ENCODE measurements at regions not wholly inside any gene's neighbourhood (a gene's known extent, or its start where the extent isn't known, plus 50 kb on each side); places are given as distances from the start of the nearest gene placed in this dataset.
"Not testable (repeated sequence)": the region's sequence is repeated elsewhere in the genome, so short reads cannot be mapped to it uniquely, and the experiment has no call there.

DNA sequence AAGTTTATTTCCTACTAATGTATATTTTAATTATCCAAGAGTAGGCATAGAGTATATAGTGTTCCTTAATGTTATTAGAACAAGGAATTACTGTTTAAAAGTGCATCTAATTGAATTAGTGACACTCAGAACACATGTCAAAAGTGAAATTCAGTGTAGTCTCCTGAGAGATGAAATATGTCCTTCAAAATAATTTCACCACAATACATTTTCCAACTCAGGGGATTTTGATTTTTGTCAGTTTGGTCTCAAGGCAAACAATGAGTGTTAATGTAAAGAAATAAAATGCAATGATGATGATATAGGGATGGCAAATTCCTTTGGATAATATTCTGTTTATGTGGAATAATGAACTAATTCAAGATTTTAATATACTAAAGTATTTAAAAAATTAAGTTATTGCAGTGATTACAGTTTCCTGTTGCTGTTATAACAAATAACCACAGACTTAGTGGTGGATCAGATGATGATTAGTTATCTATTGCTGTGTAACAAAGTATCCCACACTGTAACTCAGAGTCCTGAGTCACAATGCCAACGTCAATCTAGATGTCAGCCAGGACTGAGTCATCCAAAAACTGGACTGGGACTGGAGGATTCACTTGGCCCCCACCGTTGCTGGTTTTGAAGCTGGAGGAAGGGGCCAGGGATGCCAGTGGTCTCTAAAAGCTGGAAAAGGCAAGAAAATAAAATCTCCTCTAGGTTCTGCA, 148.0 kb upstream of the SLC7A11 start:
- intact Hi-C loops (cut with DNase I) = no loop called here
- no peak for ATAC-seq
- no peak for DNase-seq

DNA sequence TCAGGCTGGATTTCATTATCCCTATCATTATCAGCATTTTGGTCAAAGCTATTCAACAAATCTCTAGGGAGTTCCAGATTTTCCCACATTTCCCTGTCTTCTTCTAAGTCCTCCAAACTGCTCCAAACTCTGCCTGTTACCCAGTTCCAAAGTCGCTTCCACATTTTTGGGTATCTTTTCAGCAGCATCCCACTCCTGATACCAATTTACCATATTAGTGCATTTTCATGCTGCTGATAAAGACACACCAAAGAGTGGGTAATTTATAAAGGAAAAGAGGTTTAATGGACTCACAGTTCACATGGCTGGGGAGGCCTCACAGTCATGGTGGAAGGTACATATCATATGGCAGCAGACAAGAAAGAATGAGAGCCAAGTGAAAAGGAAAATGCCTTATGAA, 132.8 kb upstream of the SLC7A11 start:
- intact Hi-C loops (cut with DNase I) = no loop called here
- no peak for ATAC-seq
- DNase-seq = no peak

- DNase-seq = no peak
- ATAC-seq = no peak
- intact Hi-C loops (cut with DNase I) = no loop called here
These were observed 125.8 kb upstream of the SLC7A11 start for GRCh38 chr4:138367942-138368341.

GRCh38 chr4:138352446-138352845, 110.3 kb upstream of the SLC7A11 start:
- ATAC-seq; DNase-seq; intact Hi-C loops (cut with DNase I): not testable (repeated sequence)

DNA sequence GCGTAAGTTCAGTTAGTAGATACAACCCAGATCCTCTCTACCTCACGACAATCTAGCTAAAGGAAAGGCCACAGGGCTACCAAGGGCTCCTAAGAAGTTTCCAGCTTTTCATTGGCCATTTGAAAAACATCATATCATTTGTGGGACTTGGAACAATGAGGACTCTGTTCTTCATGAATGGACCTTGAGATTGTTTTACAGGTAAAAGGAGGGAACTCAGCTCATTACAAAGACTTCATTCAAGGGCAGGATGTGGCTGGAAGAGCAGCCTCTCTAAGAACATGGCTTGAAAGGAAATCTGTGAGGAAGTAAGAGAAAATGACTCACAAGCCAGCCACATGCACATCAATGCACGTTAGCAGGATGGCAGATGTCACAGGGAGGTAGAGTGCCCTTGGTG, 105.9 kb upstream of the SLC7A11 start:
- DNase-seq (no peak), ATAC-seq (no peak)
- intact Hi-C loops (cut with DNase I) = no loop called here

DNA sequence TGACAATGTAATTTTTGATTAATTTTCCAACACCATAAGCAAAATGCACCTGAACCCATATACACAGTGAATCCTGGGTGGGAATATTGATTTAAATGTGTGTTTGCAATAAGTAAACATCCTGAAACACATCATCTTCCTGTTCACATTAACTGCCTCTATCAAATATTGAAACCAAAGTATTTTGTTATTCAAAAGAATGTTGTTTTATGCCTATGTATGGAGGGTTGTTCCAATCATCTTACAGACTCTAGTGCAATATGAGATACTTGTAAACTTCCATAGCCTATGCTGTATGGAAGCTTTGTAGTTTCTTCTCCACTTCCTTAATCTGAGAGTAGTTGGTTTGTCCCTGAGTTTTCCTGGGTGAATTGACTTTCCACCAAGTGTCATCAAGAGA, 105.4 kb upstream of the SLC7A11 start:
- DNase-seq (no peak), ATAC-seq (no peak)
- intact Hi-C loops (cut with DNase I) = no loop called here

DNA sequence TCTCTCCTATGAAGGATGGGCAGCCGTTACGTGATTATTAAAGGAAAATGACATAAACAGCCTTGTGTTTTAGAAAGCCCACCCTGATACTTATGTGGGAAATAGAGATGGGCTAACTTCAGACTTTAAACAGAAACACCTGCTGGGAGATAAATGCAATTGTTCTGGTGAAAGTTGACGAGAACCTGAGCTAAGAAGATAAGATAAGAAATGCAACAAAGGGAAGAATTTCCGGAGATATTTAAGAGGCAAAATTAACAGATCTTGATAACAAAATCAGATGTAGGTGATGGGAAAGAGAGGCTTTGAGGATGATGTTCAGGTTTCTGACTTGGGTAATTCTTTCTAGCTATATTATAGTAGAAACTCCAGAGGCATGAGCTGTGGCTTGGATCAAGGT, 102.7 kb upstream of the SLC7A11 start:
- intact Hi-C loops (cut with DNase I) = no loop called here
- DNase-seq = no peak
- ATAC-seq = no peak

- DNase-seq (no peak), ATAC-seq (no peak)
- intact Hi-C loops (cut with DNase I) = no loop called here
These were observed 101.9 kb upstream of the SLC7A11 start for GRCh38 chr4:138344054-138344453.

GRCh38 chr4:138341739-138342415, 99.7 kb upstream of the SLC7A11 start:
- ATAC-seq (no peak), DNase-seq (no peak)
- intact Hi-C loops (cut with DNase I) = no loop called here

GRCh38 chr4:138338840-138339239, 96.7 kb upstream of the SLC7A11 start:
- intact Hi-C loops (cut with DNase I) = no loop called here
- DNase-seq = no peak
- ATAC-seq = no peak

GRCh38 chr4:138338222-138338621, 96.1 kb upstream of the SLC7A11 start:
- ATAC-seq; DNase-seq; intact Hi-C loops (cut with DNase I): not testable (repeated sequence)

DNA sequence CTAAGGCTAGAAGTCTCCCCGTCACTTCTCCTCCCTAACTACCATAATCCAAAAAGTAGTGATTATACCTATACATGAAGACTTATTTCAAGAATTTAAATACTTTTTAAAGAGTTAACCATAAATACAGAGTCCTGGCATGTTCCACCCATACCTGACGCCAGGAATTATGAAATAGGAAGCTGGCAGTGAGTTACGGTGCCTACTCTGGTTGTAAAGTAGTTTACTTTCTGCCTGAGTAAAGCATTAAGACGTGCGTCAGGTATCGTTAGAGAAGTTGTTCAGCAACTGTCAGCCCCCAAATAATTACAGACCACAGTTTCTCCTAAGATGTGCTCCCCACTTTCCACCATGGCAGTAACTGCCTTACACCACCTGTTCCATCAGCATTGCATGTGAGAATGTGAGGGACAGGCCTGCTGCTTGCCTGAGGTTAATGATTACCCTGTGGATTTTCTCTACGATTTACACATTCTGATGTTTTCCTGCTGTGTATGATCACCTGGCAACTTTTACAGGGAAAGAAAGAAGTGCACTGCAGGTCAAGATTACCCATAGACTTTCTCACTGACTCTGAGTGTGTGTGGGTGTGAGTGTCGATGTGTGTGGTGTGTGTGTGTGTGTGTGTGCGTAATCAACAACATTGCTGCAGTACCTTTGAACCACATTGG, 92.3 kb upstream of the SLC7A11 start:
- DNase-seq = no peak
- intact Hi-C loops (cut with DNase I) = no loop called here
- no peak for ATAC-seq

- DNase-seq; intact Hi-C loops (cut with DNase I); ATAC-seq: not testable (repeated sequence)
These were observed 90.3 kb upstream of the SLC7A11 start for GRCh38 chr4:138332415-138332814.

GRCh38 chr4:138330531-138330930, 88.4 kb upstream of the SLC7A11 start:
- no peak for ATAC-seq
- intact Hi-C loops (cut with DNase I) = no loop called here
- no peak for DNase-seq

- DNase-seq (no peak), ATAC-seq (no peak)
- intact Hi-C loops (cut with DNase I) = no loop called here
These were observed 87.4 kb upstream of the SLC7A11 start for GRCh38 chr4:138329506-138330070.

- intact Hi-C loops (cut with DNase I) = no loop called here
- DNase-seq (no peak), ATAC-seq (no peak)
These were observed 85.2 kb upstream of the SLC7A11 start for GRCh38 chr4:138327338-138327737.

DNA sequence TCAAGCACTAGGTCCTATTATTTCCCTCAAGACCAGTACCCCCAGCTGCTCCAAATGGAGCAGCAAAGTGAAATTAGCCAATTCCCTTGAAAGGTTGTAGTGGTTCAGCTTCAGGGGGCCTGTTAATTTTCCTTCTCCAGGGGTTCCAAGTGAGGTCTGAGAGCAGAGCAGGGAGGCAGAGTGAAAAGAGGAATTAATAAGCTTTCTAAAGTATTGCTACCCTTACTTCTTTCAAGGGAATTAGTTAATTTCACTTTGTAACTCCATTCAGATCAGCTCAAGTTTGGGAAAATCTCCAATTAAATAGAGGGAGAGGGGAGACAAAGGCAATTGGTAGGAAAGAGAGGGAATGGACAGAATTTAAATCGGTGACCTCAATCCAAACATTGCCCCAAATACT, 78.7 kb upstream of the SLC7A11 start:
- DNase-seq = no peak
- intact Hi-C loops (cut with DNase I) = no loop called here
- no peak for ATAC-seq

GRCh38 chr4:138320030-138320429, 77.9 kb upstream of the SLC7A11 start:
- intact Hi-C loops (cut with DNase I) = no loop called here
- DNase-seq = no peak
- no peak for ATAC-seq

- ATAC-seq (no peak), DNase-seq (no peak)
- intact Hi-C loops (cut with DNase I) = no loop called here
These were observed 75.1 kb upstream of the SLC7A11 start for GRCh38 chr4:138317175-138317748.

GRCh38 chr4:138312536-138312911, 70.4 kb upstream of the SLC7A11 start:
- DNase-seq = no peak
- intact Hi-C loops (cut with DNase I) = no loop called here
- ATAC-seq = no peak

Data from left cardiac atrium (tissue), 4 donors.